ENCODE measurements at regions not wholly inside any gene's neighbourhood (a gene's known extent, or its start where the extent isn't known, plus 50 kb on each side); places are given as distances from the start of the nearest gene placed in this dataset.

GRCh38 chr1:227447531-227447990 is 115.8 kb upstream of the ZNF678 start:
- Histone ChIP-seq H3K4me3 (no peak overlapping the region), H3K4me2 (ENCODE audit: insufficient read depth, low read length) (no peak overlapping the region), H4K20me1 (replicated peaks; ENCODE audit: control insufficient read depth, insufficient read depth, low read length) (no peaks in the 10 kb centered on the region), H2AFZ (ENCODE audit: low read depth, low read length) (no peak overlapping the region), H3K27me3 (ENCODE audit: control insufficient read depth in 2 of 2, insufficient read depth in 2 of 2, low read length in 2 of 2) (peaks cover 0 to 8% of the 10 kb centered on the region in 2 experiments; a peak in 3 of 5 replicates), H3K79me2 (ENCODE audit: control insufficient read depth, insufficient read depth, low read length) (no peaks in the 10 kb centered on the region), H3K4me1 (replicated peaks in 1 of 2; ENCODE audit: control insufficient read depth in 2 of 2, insufficient read depth in 2 of 2, low read length in 2 of 2) (peaks cover 10 to 12% of the 10 kb centered on the region in 2 experiments; a peak in 4 of 5 replicates), H3K9me3 (replicated peaks; ENCODE audit: control insufficient read depth, insufficient read depth, low read depth, low read length) (no peaks in the 10 kb centered on the region), H3K36me3 (ENCODE audit: control insufficient read depth, insufficient read depth, low read length) (no peaks in the 10 kb centered on the region), H3K9me1 (ENCODE audit: control insufficient read depth, insufficient read depth, low read length) (no peaks in the 10 kb centered on the region), H3K27ac (ENCODE audit: extremely low read depth, low read depth, low read length) (no peak overlapping the region), H3K9ac (ENCODE audit: insufficient read depth in 1 of 2, low read depth in 2 of 2, low read length in 2 of 2) (no peak overlapping the region)
- no peak for TF ChIP-seq GABPB1 (CRISPR knock-in tag; IDR thresholded peaks at IDR 0.05)
- no peak for TF ChIP-seq ZKSCAN1 (IDR thresholded peaks at IDR 0.05; ENCODE audit: low read depth, low read length)
- no peak for TF ChIP-seq PHF21A (IDR thresholded peaks at IDR 0.05; ENCODE audit: borderline replicate concordance, low read depth)
- no peak for TF ChIP-seq POU5F1 (IDR thresholded peaks at IDR 0.05; ENCODE audit: borderline replicate concordance, low read depth, low read length, partially characterized antibody)
- no peak for TF ChIP-seq ARID2 (IDR thresholded peaks at IDR 0.05)
- TF ChIP-seq SMC3 (conservative IDR thresholded peaks at IDR 0.05; ENCODE audit: insufficient read depth, low read depth, low read length), result 0 out of 2 replicates have a peak, but pooled peaks have one; percentile 15
- peak; percentile 59; the same call in 1 of the 2 replicates for TF ChIP-seq ZBTB33 (CRISPR knock-in tag; IDR thresholded peaks at IDR 0.05)
- TF ChIP-seq POLR3G (IDR thresholded peaks at IDR 0.05; ENCODE audit: extremely low read depth, insufficient read length, insufficient replicate concordance), result no peak
- TF ChIP-seq ZSCAN29 (IDR thresholded peaks at IDR 0.05), result no peak
- no peak for TF ChIP-seq HNRNPUL1 (IDR thresholded peaks at IDR 0.05; ENCODE audit: low read length)
- TF ChIP-seq HINFP (tag; conservative IDR thresholded peaks at IDR 0.05; ENCODE audit: low read depth), result no peak
- TF ChIP-seq IRF2 (CRISPR knock-in tag; IDR thresholded peaks at IDR 0.05), result no peak
- TF ChIP-seq CTCF (IDR thresholded peaks at IDR 0.05 in 2 of 3, conservative IDR thresholded peaks at IDR 0.05 in 1 of 3; ENCODE audit: insufficient read depth in 2 of 3, low read depth in 1 of 3, low read length in 3 of 3), result peak; percentile 8 to 40 (median 31); a peak in 1 of 6 replicates
- TF ChIP-seq NFXL1 (CRISPR knock-in tag; IDR thresholded peaks at IDR 0.05), result no peak
- TF ChIP-seq MECOM (CRISPR knock-in tag; IDR thresholded peaks at IDR 0.05), result no peak
- no peak for TF ChIP-seq BHLHE40 (IDR thresholded peaks at IDR 0.05; ENCODE audit: low read length)
- POLR2A ChIA-PET, result interaction anchor here (0.5 to 0.7 kb wide), 2 partner anchors 18 to 857 kb away, joined by 3 to 4 read pairs; no protein-coding TSS in a partner anchor
- intact Hi-C loops (cut with micrococcal nuclease), result no loop called here
- FAIRE-seq (no peak), DNase-seq (ENCODE audit: extremely low read depth in 1 of 4, low spot score in 3 of 4) (peak in 1 of 4 experiments; percentile 37), ATAC-seq (no peak)
- BruUV-seq (replicated peaks), result no TSS peak
- in situ Hi-C loops (cut with MboI), result no loop called here
- CTCF ChIA-PET (ENCODE audit: low intra/inter-chr PET ratio), result interaction anchor here (0.6 kb wide), 1 partner anchor 840 kb away, joined by 3 read pairs; no protein-coding TSS in a partner anchor
- WGBS (ENCODE audit: insufficient coverage, low coverage, missing lambda C conversion rate), result 79% methylated on average over 25 of the region's 25 CpGs
